Pancreas (tissue), 10 donors: ENCODE measurements at regions not wholly inside any gene's neighbourhood (a gene's known extent, or its start where the extent isn't known, plus 50 kb on each side); places are given as distances from the start of the nearest gene placed in this dataset.
A peak's percentile ranks its signal among the peaks of the same experiment; 100 is the strongest.

Experiments used
- ATAC-seq, 4 donors: fragments of 200-7000 bp; cut with Tn5 transposase; one replicate each; pipeline versions ENCODE4 v1.8.0 to v1.9.1; 2020; ENCODE audit warnings: mild to moderate bottlenecking in 4 of 4, moderate library complexity in 4 of 4
- DNase-seq, 6 donors: peaks; one replicate each; pipeline ENCODE4 v3.0.0-alpha.2; 2020
- FAIRE-seq: peaks from 2 replicates; lab custom pipeline; 2012; peaks lifted over from hg19 to GRCh38; lab: Jason Lieb, UNC
- H3K27ac ChIP-seq, 4 donors: fragments of 200-600 bp; sonication (generic); 1 replicate in 3 of 4; 2 replicates in 1 of 4; pipeline versions ENCODE4 v1.5.0 to v1.8.0; 2020
- H3K27me3 ChIP-seq, 4 donors: fragments of 200-600 bp; one replicate each; pipeline ENCODE4 v1.8.0; 2021
- H3K36me3 ChIP-seq, 3 donors: fragments of 200-600 bp; sonication (generic) in 1 of 3; one replicate each; pipeline versions ENCODE4 v1.5.0 to v1.8.0; 2020 to 2021
- H3K4me1 ChIP-seq, 3 donors: fragments of 200-600 bp; one replicate each; pipeline ENCODE4 v1.8.0; 2021
- H3K4me3 ChIP-seq, 4 donors: fragments of 200-600 bp; sonication (generic) in 2 of 4; one replicate each; pipeline versions ENCODE4 v1.5.0 to v1.8.0; 2020 to 2021
- H3K9me3 ChIP-seq, 4 donors: fragments of 200-600 bp; one replicate each; pipeline ENCODE4 v1.8.0; 2021
- CTCF ChIP-seq, 4 donors: fragments of 200-600 bp; sonication (generic) in 3 of 4; IDR thresholded peaks; one replicate each; pipeline versions ENCODE4 v1.5.0 to v1.8.0; 2021; ENCODE audit warnings: antibody characterized with exemption in 4 of 4
- WGBS, 2 donors: extraction: QIAGEN DNeasy Blood & Tissue Kit; methylation state at CpG; one replicate each; pipeline ENCODE4 v1.1.7; 2013; 5-methylcytosine and 5-hydroxymethylcytosine counted together
- intact Hi-C, 3 donors: fragments of 100-400 bp; cut with DNase I; formaldehyde crosslinking; loops; one replicate each; pipeline versions ENCODE4 v1.11.1 to v1.14.2; 2022
- donor health status: healthy with polysubstance abuse.
- donor health status: DM: no; HTN: no; CAD: no; lungs with moderate emphysema.
- donor health status: DM: no; HTN: no; CAD: no.
- donor health status: control.
- donor health status: control.
- donor health status: Bipolar disorder and iron deficiency.
- donor health status: DM: yes; HTN: yes; CAD: no.
- donor health status: DM: no; HTN: no; CAD: no.
- donor health status: DM: no; HTN: no; CAD: no.
- donor health status: DM: yes; HTN: yes; CAD: no.

DNA sequence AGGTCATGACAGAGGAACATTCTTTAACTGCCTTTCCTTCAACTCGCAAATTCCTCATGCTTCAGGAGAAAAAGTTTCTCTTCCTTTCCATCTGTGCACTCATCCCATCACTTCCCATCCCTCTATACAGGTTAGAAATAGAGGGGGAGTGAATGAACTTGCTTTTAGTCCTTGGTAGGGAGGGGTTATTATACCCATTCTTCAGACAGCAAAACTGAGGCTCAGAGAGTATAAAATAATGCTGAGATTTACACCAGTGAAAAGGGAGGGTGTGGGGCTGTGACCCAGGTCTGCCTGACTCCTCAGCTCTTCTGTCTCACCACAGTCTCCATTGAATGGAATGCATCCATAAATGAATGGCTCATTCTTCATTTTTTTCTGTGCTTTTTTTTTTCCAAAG is 109.4 kb upstream of the RCN1 start:
- FAIRE-seq: no peak
- H3K4me3 ChIP-seq: no peak overlapping the region

DNA sequence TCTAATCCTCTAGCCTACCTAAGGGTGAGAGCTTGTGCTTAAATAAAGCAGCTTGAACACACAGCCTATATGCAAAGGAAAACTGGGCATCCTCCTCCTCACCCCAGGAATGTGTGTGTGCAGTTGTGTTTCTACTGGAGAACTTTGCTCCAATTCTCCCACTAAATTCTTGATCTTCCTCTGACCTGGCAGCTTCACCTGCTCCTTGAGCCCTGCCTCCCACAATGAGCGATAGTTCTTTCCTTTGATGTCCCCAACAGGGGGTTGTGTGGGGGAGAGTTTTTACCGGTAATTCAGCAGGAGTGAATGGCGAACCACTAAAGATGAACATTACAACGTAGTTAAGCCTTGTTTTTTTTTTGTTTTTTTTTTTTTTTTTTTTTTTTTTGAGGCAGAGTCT is 113.5 kb upstream of the RCN1 start:
- H3K27ac ChIP-seq: no peak overlapping the region
- FAIRE-seq: no peak
- no peak overlapping the region for H3K4me3 ChIP-seq
- H3K4me1 ChIP-seq: no peaks in the 10 kb centered on the region
- no peak for TF ChIP-seq CTCF (IDR thresholded peaks at IDR 0.05)
- peaks cover 0 to 4% (median 0%) of the 10 kb centered on the region in 4 donors for H3K27me3 ChIP-seq
- intact Hi-C loops: no loop called here
- no peak for ATAC-seq
- no peaks in the 10 kb centered on the region for H3K9me3 ChIP-seq
- H3K36me3 ChIP-seq: no peaks in the 10 kb centered on the region
- no peak for DNase-seq
- 33 to 34% methylated on average over 4 of the region's 4 CpGs for WGBS, 2 donors

More for the DNA sequence above, 109.4 kb upstream of the RCN1 start:
- Histone ChIP-seq H3K27ac (no peak overlapping the region), H3K9me3 (no peaks in the 10 kb centered on the region), H3K36me3 (no peaks in the 10 kb centered on the region), H3K4me1 (no peaks in the 10 kb centered on the region), H3K27me3 (peaks cover 0 to 6% (median 0%) of the 10 kb centered on the region in 4 donors)
- intact Hi-C loops: no loop called here
- ATAC-seq (no peak), DNase-seq (no peak)
- 47 to 52% methylated on average over 1 of the region's 1 CpG for WGBS, 2 donors
- no peak for TF ChIP-seq CTCF (IDR thresholded peaks at IDR 0.05)

- H3K9me3 ChIP-seq: no peaks in the 10 kb centered on the region
- no peak for FAIRE-seq
- intact Hi-C loops: no loop called here
- peak in 1 of 4 donors; percentile 43 for ATAC-seq
- no peak overlapping the region for H3K4me3 ChIP-seq
- no peak for DNase-seq
- no peak overlapping the region for H3K27ac ChIP-seq
- H3K36me3 ChIP-seq: no peaks in the 10 kb centered on the region
- WGBS, 2 donors: 28 to 31% methylated on average over 5 of the region's 5 CpGs
- peaks cover 0 to 4% (median 0%) of the 10 kb centered on the region in 4 donors for H3K27me3 ChIP-seq
- no peak for TF ChIP-seq CTCF (IDR thresholded peaks at IDR 0.05)
- H3K4me1 ChIP-seq: no peaks in the 10 kb centered on the region
Measured at GRCh38 chr11:31974366-31975136, 116.3 kb upstream of the RCN1 start.

DNA sequence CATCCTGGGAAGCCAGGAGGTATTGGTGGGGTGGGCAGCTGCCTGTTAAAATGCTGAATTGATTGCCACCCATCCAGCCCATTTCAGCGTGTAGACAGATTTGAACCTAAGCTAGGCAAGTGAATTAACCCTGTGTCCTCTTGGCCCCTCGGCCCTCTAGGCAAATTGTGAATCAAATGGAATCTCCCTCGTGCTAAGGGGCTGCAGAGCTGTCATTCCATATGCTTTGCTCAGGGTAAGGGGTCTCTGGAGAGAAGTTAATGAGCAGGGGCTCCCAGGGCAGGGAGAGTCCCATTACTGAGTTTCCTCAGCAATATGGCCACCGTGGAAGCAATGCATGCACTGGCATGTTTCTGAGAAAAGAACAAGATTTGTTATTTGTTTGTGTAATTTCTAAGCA is 117.7 kb upstream of the RCN1 start:
- no peak for DNase-seq
- TF ChIP-seq CTCF (IDR thresholded peaks at IDR 0.05): no peak
- Histone ChIP-seq H3K27me3 (no peaks in the 10 kb centered on the region), H3K4me3 (no peak overlapping the region), H3K9me3 (no peaks in the 10 kb centered on the region), H3K4me1 (no peaks in the 10 kb centered on the region), H3K27ac (no peak overlapping the region), H3K36me3 (no peaks in the 10 kb centered on the region)
- no peak for FAIRE-seq
- 59 to 67% methylated on average over 4 of the region's 4 CpGs for WGBS, 2 donors
- ATAC-seq: no peak
- intact Hi-C loops: no loop called here

GRCh38 chr11:31972623-31973022 is 118.3 kb upstream of the RCN1 start:
- Histone ChIP-seq H3K36me3 (no peaks in the 10 kb centered on the region), H3K9me3 (no peaks in the 10 kb centered on the region), H3K27me3 (no peaks in the 10 kb centered on the region), H3K4me3 (no peak overlapping the region), H3K27ac (no peak overlapping the region), H3K4me1 (no peaks in the 10 kb centered on the region)
- intact Hi-C loops: no loop called here
- no peak for FAIRE-seq
- no peak for DNase-seq
- no peak for TF ChIP-seq CTCF (IDR thresholded peaks at IDR 0.05)
- no peak for ATAC-seq
- 57 to 63% methylated on average over 5 of the region's 5 CpGs for WGBS, 2 donors
